ENCODE measurements at regions not wholly inside any gene's neighbourhood (a gene's known extent, or its start where the extent isn't known, plus 50 kb on each side); places are given as distances from the start of the nearest gene placed in this dataset.
A peak's percentile ranks its signal among the peaks of the same experiment; 100 is the strongest.

- H3K27ac ChIP-seq (ENCODE audit: low read depth in 1 of 2, low read length in 1 of 2), result no peak overlapping the region
- H3K4me1 ChIP-seq (ENCODE audit: control insufficient read depth in 5 of 5, insufficient read depth in 5 of 5, low read length in 5 of 5), result no peaks in the 10 kb centered on the region
- DNase-seq (no peak), ATAC-seq (ENCODE audit: insufficient read depth, low FRiP score) (no peak)
- H3K27me3 ChIP-seq (ENCODE audit: control insufficient read depth in 3 of 3, insufficient read depth in 3 of 3, low read length in 2 of 3), result no peaks in the 10 kb centered on the region
- H3K9me3 ChIP-seq (ENCODE audit: control insufficient read depth in 4 of 4, insufficient read depth in 3 of 4, low read length in 3 of 4), result peaks cover 4 to 13% (median 11%) of the 10 kb centered on the region in 4 donors
- H3K36me3 ChIP-seq (ENCODE audit: control insufficient read depth in 4 of 4, insufficient read depth in 4 of 4, low read length in 4 of 4), result no peaks in the 10 kb centered on the region
- H3K9ac ChIP-seq (ENCODE audit: insufficient read depth in 1 of 2, low read length in 2 of 2), result peak overlapping the region in 1 of 2 donors; percentile 23
- WGBS, 2 donors, result 90 to 99% methylated on average over 2 of the region's 2 CpGs
- TF ChIP-seq, protein P1, sequence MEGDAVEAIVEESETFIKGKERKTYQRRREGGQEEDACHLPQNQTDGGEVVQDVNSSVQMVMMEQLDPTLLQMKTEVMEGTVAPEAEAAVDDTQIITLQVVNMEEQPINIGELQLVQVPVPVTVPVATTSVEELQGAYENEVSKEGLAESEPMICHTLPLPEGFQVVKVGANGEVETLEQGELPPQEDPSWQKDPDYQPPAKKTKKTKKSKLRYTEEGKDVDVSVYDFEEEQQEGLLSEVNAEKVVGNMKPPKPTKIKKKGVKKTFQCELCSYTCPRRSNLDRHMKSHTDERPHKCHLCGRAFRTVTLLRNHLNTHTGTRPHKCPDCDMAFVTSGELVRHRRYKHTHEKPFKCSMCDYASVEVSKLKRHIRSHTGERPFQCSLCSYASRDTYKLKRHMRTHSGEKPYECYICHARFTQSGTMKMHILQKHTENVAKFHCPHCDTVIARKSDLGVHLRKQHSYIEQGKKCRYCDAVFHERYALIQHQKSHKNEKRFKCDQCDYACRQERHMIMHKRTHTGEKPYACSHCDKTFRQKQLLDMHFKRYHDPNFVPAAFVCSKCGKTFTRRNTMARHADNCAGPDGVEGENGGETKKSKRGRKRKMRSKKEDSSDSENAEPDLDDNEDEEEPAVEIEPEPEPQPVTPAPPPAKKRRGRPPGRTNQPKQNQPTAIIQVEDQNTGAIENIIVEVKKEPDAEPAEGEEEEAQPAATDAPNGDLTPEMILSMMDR (IDR thresholded peaks at IDR 0.05; ENCODE audit: control extremely low read depth, extremely low read depth), result no peak
- H3K4me3 ChIP-seq, result no peak overlapping the region
These were observed 303.5 kb upstream of the RTL1 start for GRCh38 chr14:101207041-101207440.

GRCh38 chr14:101207897-101208296, 304.4 kb upstream of the RTL1 start:
- Histone ChIP-seq H3K4me1 (ENCODE audit: control insufficient read depth in 5 of 5, insufficient read depth in 5 of 5, low read length in 5 of 5) (no peaks in the 10 kb centered on the region), H3K9me3 (ENCODE audit: control insufficient read depth in 4 of 4, insufficient read depth in 3 of 4, low read length in 3 of 4) (peaks cover 4 to 16% (median 11%) of the 10 kb centered on the region in 4 donors)
- TF ChIP-seq, protein P1 (IDR thresholded peaks at IDR 0.05; ENCODE audit: control extremely low read depth, extremely low read depth), result no peak

DNA sequence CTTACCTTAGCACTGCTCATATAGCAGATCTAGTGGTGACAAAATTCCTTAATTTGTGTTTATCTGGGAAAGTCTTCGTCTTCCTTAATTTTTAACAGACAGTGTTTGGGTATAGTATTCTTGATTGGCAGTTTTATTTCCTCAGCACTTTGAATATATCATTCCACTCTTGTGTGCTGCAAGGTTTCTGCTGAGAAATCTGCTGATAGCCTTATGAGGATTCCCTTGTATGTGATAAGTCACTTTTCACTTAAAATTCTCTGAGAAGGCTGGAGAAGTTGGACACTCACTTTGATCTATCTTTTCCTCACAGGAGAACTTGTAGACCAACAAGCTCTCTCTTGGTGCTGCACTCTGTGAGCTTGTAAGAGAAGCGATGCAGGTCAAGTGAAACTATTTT, 306.1 kb upstream of the RTL1 start:
- H3K4me3 ChIP-seq, result no peak overlapping the region
- no peak overlapping the region for H3K27ac ChIP-seq (ENCODE audit: low read depth in 1 of 2, low read length in 1 of 2)
- H3K9me3 ChIP-seq (ENCODE audit: control insufficient read depth in 4 of 4, insufficient read depth in 3 of 4, low read length in 3 of 4), result peaks cover 4 to 14% (median 11%) of the 10 kb centered on the region in 4 donors
- TF ChIP-seq, protein P1 (IDR thresholded peaks at IDR 0.05; ENCODE audit: control extremely low read depth, extremely low read depth), result no peak
- no peak overlapping the region for H3K9ac ChIP-seq (ENCODE audit: insufficient read depth in 1 of 2, low read length in 2 of 2)
- no peaks in the 10 kb centered on the region for H3K36me3 ChIP-seq (ENCODE audit: control insufficient read depth in 4 of 4, insufficient read depth in 4 of 4, low read length in 4 of 4)
- ATAC-seq (ENCODE audit: insufficient read depth, low FRiP score) (no peak), DNase-seq (no peak)
- H3K4me1 ChIP-seq (ENCODE audit: control insufficient read depth in 5 of 5, insufficient read depth in 5 of 5, low read length in 5 of 5), result no peaks in the 10 kb centered on the region
- no peaks in the 10 kb centered on the region for H3K27me3 ChIP-seq (ENCODE audit: control insufficient read depth in 3 of 3, insufficient read depth in 3 of 3, low read length in 2 of 3)
- WGBS, 2 donors, result 84 to 85% methylated on average over 2 of the region's 2 CpGs

More at GRCh38 chr14:101207897-101208296, 304.4 kb upstream of the RTL1 start:
- 43 to 57% methylated on average over 1 of the region's 1 CpG for WGBS, 2 donors
- H3K27ac ChIP-seq (ENCODE audit: low read depth in 1 of 2, low read length in 1 of 2), result no peak overlapping the region
- ATAC-seq (ENCODE audit: insufficient read depth, low FRiP score) (no peak), DNase-seq (peak in 1 of 3 donors; percentile 45)
- no peak overlapping the region for H3K9ac ChIP-seq (ENCODE audit: insufficient read depth in 1 of 2, low read length in 2 of 2)
- no peaks in the 10 kb centered on the region for H3K27me3 ChIP-seq (ENCODE audit: control insufficient read depth in 3 of 3, insufficient read depth in 3 of 3, low read length in 2 of 3)
- H3K36me3 ChIP-seq (ENCODE audit: control insufficient read depth in 4 of 4, insufficient read depth in 4 of 4, low read length in 4 of 4), result no peaks in the 10 kb centered on the region
- no peak overlapping the region for H3K4me3 ChIP-seq

- WGBS, 2 donors, result 92 to 98% methylated on average over 5 of the region's 5 CpGs
- no peak for DNase-seq
These were observed 311.7 kb upstream of the RTL1 start for GRCh38 chr14:101215266-101215665.

More at GRCh38 chr14:101215266-101215665, 311.7 kb upstream of the RTL1 start:
- TF ChIP-seq, protein P1 (IDR thresholded peaks at IDR 0.05; ENCODE audit: control extremely low read depth, extremely low read depth), result no peak
- Histone ChIP-seq H3K27ac (ENCODE audit: low read depth in 1 of 2, low read length in 1 of 2) (no peak overlapping the region), H3K9ac (ENCODE audit: insufficient read depth in 1 of 2, low read length in 2 of 2) (no peak overlapping the region), H3K4me3 (no peak overlapping the region), H3K9me3 (ENCODE audit: control insufficient read depth in 4 of 4, insufficient read depth in 3 of 4, low read length in 3 of 4) (peaks cover 0 to 24% (median 3%) of the 10 kb centered on the region in 4 donors), H3K27me3 (ENCODE audit: control insufficient read depth in 3 of 3, insufficient read depth in 3 of 3, low read length in 2 of 3) (no peaks in the 10 kb centered on the region), H3K36me3 (ENCODE audit: control insufficient read depth in 4 of 4, insufficient read depth in 4 of 4, low read length in 4 of 4) (no peaks in the 10 kb centered on the region), H3K4me1 (ENCODE audit: control insufficient read depth in 5 of 5, insufficient read depth in 5 of 5, low read length in 5 of 5) (peaks cover 0 to 25% (median 6%) of the 10 kb centered on the region in 5 donors)
- ATAC-seq (ENCODE audit: insufficient read depth, low FRiP score), result no peak
